Endodermal cell (in vitro differentiated cells): ENCODE measurements at regions not wholly inside any gene's neighbourhood (a gene's known extent, or its start where the extent isn't known, plus 50 kb on each side); places are given as distances from the start of the nearest gene placed in this dataset.

ENCODE experiments used
- DNase-seq: peaks from one replicate; pipeline ENCODE4 v3.0.0-alpha.2; 2017
- H3K27ac ChIP-seq: 2 replicates; pipeline ENCODE4 v1.5.1; 2013; ENCODE audit warnings: mild to moderate bottlenecking, low read depth, low read length, moderate library complexity
- H3K27me3 ChIP-seq: 2 replicates; pipeline ENCODE4 v1.6.1; 2013; ENCODE audit warnings: mild to moderate bottlenecking, low read length, moderate library complexity; ENCODE audit not compliant: insufficient read depth, control insufficient read depth, poor library complexity, severe bottlenecking
- H3K36me3 ChIP-seq: 2 replicates; pipeline ENCODE4 v1.7.0; 2013; ENCODE audit warnings: mild to moderate bottlenecking, low read length, moderate library complexity; ENCODE audit not compliant: control insufficient read depth, insufficient read depth
- H3K4me1 ChIP-seq: one replicate; pipeline ENCODE4 v1.7.0; 2013; ENCODE audit warnings: low read length; ENCODE audit not compliant: control insufficient read depth, insufficient read depth
- H3K4me3 ChIP-seq: 2 replicates; pipeline ENCODE4 v1.5.1; 2013; ENCODE audit warnings: mild to moderate bottlenecking, low read length, moderate library complexity
- H3K9ac ChIP-seq: 2 replicates; pipeline ENCODE4 v1.6.1; 2013; ENCODE audit warnings: mild to moderate bottlenecking, low read length, moderate library complexity; ENCODE audit not compliant: poor library complexity, severe bottlenecking; ENCODE audit errors: extremely low read depth
- H3K9me3 ChIP-seq: 2 replicates; pipeline ENCODE4 v1.6.1; 2013; ENCODE audit warnings: mild to moderate bottlenecking, low read length, moderate library complexity; ENCODE audit not compliant: control insufficient read depth
- H3K27ac Mint-ChIP-seq: 2 replicates; pipeline ENCODE4 v1.8.0; 2020; ENCODE audit warnings: mixed read lengths
- H3K27me3 Mint-ChIP-seq: 2 replicates; pipeline ENCODE4 v1.8.0; 2021; ENCODE audit warnings: mild to moderate bottlenecking, mixed read lengths; ENCODE audit not compliant: insufficient read depth
- H3K36me3 Mint-ChIP-seq: 2 replicates; pipeline ENCODE4 v1.8.0; 2020; ENCODE audit warnings: low read depth, mixed read lengths
- H3K4me1 Mint-ChIP-seq: 2 replicates; pipeline ENCODE4 v1.8.0; 2020; ENCODE audit warnings: mixed read lengths
- H3K4me3 Mint-ChIP-seq: 2 replicates; pipeline ENCODE4 v1.8.0; 2020; ENCODE audit warnings: mild to moderate bottlenecking, moderate library complexity, mixed read lengths
- H3K9me3 Mint-ChIP-seq: 2 replicates; pipeline ENCODE4 v1.8.0; 2020; ENCODE audit warnings: mild to moderate bottlenecking, mixed read lengths
- WGBS, 2 experiments: methylation state at CpG; one replicate each; pipeline versions ENCODE4 v1.1.5 to v1.1.7; 2013; ENCODE audit warnings: missing lambda C conversion rate in 2 of 2, mixed read lengths in 1 of 2; ENCODE audit not compliant: insufficient coverage in 1 of 2, insufficient read length in 1 of 2; 5-methylcytosine and 5-hydroxymethylcytosine counted together
- TF ChIP-seq, protein P1 (sequence below): fragments of 200-600 bp; sonication (generic); conservative IDR thresholded peaks from 2 replicates; pipeline ENCODE4 v1.5.0; 2021; ENCODE audit warnings: antibody characterized with exemption, mild to moderate bottlenecking

GRCh38 chr2:100205174-100205573 lies 62.8 kb upstream of the AFF3 start:
- no peak overlapping the region for H3K4me3 Mint-ChIP-seq
- H3K9me3 Mint-ChIP-seq: no peaks in the 10 kb centered on the region

DNA sequence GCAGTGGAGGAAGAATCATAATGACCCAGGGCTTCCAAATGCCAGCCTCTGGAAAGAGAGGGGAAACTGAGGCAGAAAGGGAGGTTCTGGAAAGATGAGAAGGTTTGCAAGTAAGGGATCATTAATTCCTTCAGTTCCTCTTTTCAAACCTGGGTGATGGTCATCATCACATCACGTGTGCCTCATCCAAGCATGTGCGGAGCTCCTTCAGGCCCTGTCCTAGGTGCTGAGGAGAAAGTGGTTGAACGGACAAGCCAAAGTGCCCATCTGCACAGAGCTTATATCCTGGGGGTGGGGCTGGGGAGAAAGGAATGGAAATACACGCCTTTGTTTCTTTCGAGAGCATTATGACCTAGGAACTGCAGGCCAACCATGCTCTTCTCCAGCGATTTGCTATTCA lies 60.2 kb upstream of the AFF3 start:
- WGBS, 2 experiments: 85% methylated on average over 6 of the region's 6 CpGs; no CpG with 5 or more reads in 1 of the 2 experiments
- no peak overlapping the region for H3K4me3 Mint-ChIP-seq
- no peak overlapping the region for H3K27ac ChIP-seq
- H3K9me3 Mint-ChIP-seq: no peaks in the 10 kb centered on the region
- TF ChIP-seq, protein P1, sequence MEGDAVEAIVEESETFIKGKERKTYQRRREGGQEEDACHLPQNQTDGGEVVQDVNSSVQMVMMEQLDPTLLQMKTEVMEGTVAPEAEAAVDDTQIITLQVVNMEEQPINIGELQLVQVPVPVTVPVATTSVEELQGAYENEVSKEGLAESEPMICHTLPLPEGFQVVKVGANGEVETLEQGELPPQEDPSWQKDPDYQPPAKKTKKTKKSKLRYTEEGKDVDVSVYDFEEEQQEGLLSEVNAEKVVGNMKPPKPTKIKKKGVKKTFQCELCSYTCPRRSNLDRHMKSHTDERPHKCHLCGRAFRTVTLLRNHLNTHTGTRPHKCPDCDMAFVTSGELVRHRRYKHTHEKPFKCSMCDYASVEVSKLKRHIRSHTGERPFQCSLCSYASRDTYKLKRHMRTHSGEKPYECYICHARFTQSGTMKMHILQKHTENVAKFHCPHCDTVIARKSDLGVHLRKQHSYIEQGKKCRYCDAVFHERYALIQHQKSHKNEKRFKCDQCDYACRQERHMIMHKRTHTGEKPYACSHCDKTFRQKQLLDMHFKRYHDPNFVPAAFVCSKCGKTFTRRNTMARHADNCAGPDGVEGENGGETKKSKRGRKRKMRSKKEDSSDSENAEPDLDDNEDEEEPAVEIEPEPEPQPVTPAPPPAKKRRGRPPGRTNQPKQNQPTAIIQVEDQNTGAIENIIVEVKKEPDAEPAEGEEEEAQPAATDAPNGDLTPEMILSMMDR: no peak
- H3K27me3 ChIP-seq: peaks cover 9% of the 10 kb centered on the region
- no peak overlapping the region for H3K9ac ChIP-seq
- no peaks in the 10 kb centered on the region for H3K36me3 Mint-ChIP-seq
- peaks cover 3% of the 10 kb centered on the region for H3K4me1 Mint-ChIP-seq
- H3K36me3 ChIP-seq: no peaks in the 10 kb centered on the region
- no peak overlapping the region for H3K4me3 ChIP-seq
- no peaks in the 10 kb centered on the region for H3K9me3 ChIP-seq
- H3K4me1 ChIP-seq: peaks cover 3% of the 10 kb centered on the region
- H3K27ac Mint-ChIP-seq: no peak overlapping the region
- no peak for DNase-seq
- H3K27me3 Mint-ChIP-seq: peaks cover 13% of the 10 kb centered on the region

More at GRCh38 chr2:100205174-100205573, 62.8 kb upstream of the AFF3 start:
- Mint-ChIP-seq H3K27me3 (peaks cover 16% of the 10 kb centered on the region), H3K27ac (no peak overlapping the region), H3K4me1 (no peaks in the 10 kb centered on the region), H3K36me3 (no peaks in the 10 kb centered on the region)
- TF ChIP-seq, protein P1: no peak
- WGBS, 2 experiments: 92 to 100% methylated on average over 2 to 7 of the region's 7 CpGs
- Histone ChIP-seq H3K4me3 (no peak overlapping the region), H3K36me3 (no peaks in the 10 kb centered on the region), H3K9me3 (no peaks in the 10 kb centered on the region), H3K27ac (no peak overlapping the region), H3K27me3 (peaks cover 20% of the 10 kb centered on the region), H3K4me1 (no peaks in the 10 kb centered on the region), H3K9ac (no peak overlapping the region)
- DNase-seq: no peak

DNA sequence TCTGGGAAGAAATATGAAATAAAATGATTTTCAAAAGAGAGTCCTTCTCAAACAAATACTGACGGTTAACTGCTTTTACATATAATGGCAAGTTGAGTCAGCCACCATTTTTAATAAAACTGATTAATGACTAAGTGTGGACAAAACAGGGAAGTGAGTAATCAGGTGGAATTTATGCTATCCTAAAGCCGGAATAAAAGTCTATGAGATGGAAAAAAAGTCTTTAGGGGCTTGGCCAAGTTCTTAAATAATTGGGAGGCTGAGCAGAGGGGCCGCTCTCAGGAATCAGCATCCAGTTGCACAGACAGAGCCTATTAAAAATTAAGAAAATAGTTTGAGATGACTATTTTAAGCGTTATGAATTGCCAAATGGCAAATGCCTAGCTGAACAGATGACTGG lies 58.6 kb upstream of the AFF3 start:
- H3K9me3 ChIP-seq: no peaks in the 10 kb centered on the region

More for the DNA sequence above, 58.6 kb upstream of the AFF3 start:
- no peaks in the 10 kb centered on the region for H3K36me3 Mint-ChIP-seq
- H3K27me3 ChIP-seq: no peaks in the 10 kb centered on the region
- H3K9me3 Mint-ChIP-seq: no peaks in the 10 kb centered on the region
- no peak overlapping the region for H3K4me3 Mint-ChIP-seq
- H3K27ac Mint-ChIP-seq: no peak overlapping the region
- H3K9ac ChIP-seq: no peak overlapping the region
- WGBS, 2 experiments: 95 to 100% methylated on average over 3 to 4 of the region's 4 CpGs
- no peak overlapping the region for H3K27ac ChIP-seq
- DNase-seq: no peak
- H3K36me3 ChIP-seq: no peaks in the 10 kb centered on the region
- no peak overlapping the region for H3K4me3 ChIP-seq
- TF ChIP-seq, protein P1: no peak
- peaks cover 13% of the 10 kb centered on the region for H3K27me3 Mint-ChIP-seq
- peaks cover 3% of the 10 kb centered on the region for H3K4me1 ChIP-seq
- H3K4me1 Mint-ChIP-seq: peaks cover 3% of the 10 kb centered on the region
